Thoracic aorta (tissue), 2 donors: ENCODE measurements at regions not wholly inside any gene's neighbourhood (a gene's known extent, or its start where the extent isn't known, plus 50 kb on each side); places are given as distances from the start of the nearest gene placed in this dataset.

Experiments
- ATAC-seq: fragments of 150-250 bp; one replicate; pipeline ENCODE4 v1.8.0; 2017; ENCODE audit warnings: low read depth; ENCODE audit not compliant: insufficient number of reproducible peaks, low FRiP score
- DNase-seq: peaks from one replicate; pipeline ENCODE4 v3.0.0-alpha.2; 2020; ENCODE audit warnings: low spot score
- H3K27ac ChIP-seq, 2 donors: fragments of 200-600 bp; sonication (generic); 1 replicate in 1 of 2; 2 replicates in 1 of 2; pipeline ENCODE4 v1.5.1; 2016; ENCODE audit warnings: mild to moderate bottlenecking in 2 of 2, moderate library complexity in 2 of 2
- H3K27me3 ChIP-seq: fragments of 200-600 bp; sonication (generic); replicated peaks from 2 replicates; pipeline ENCODE4 v1.6.0; 2016; ENCODE audit warnings: mild to moderate bottlenecking; ENCODE audit not compliant: insufficient read depth
- H3K36me3 ChIP-seq: fragments of 200-600 bp; sonication (generic); one replicate; pipeline ENCODE4 v1.5.1; 2016
- H3K4me1 ChIP-seq, 2 donors: fragments of 200-600 bp; sonication (generic); 1 replicate in 1 of 2; 2 replicates in 1 of 2; pipeline versions ENCODE4 v1.5.1 to v1.6.0; 2016; ENCODE audit warnings: low read depth in 2 of 2, mild to moderate bottlenecking in 1 of 2; ENCODE audit not compliant: control insufficient read depth in 1 of 2
- H3K4me3 ChIP-seq: fragments of 200-600 bp; sonication (generic); 2 replicates; pipeline ENCODE4 v1.5.1; 2016; ENCODE audit warnings: mild to moderate bottlenecking
- H3K9me3 ChIP-seq: fragments of 200-600 bp; sonication (generic); 2 replicates; pipeline ENCODE4 v1.5.1; 2016
- CTCF ChIP-seq: fragments of 200-600 bp; sonication (generic); IDR thresholded peaks from one replicate; pipeline ENCODE4 v1.5.1; 2019; ENCODE audit warnings: antibody characterized with exemption

DNA sequence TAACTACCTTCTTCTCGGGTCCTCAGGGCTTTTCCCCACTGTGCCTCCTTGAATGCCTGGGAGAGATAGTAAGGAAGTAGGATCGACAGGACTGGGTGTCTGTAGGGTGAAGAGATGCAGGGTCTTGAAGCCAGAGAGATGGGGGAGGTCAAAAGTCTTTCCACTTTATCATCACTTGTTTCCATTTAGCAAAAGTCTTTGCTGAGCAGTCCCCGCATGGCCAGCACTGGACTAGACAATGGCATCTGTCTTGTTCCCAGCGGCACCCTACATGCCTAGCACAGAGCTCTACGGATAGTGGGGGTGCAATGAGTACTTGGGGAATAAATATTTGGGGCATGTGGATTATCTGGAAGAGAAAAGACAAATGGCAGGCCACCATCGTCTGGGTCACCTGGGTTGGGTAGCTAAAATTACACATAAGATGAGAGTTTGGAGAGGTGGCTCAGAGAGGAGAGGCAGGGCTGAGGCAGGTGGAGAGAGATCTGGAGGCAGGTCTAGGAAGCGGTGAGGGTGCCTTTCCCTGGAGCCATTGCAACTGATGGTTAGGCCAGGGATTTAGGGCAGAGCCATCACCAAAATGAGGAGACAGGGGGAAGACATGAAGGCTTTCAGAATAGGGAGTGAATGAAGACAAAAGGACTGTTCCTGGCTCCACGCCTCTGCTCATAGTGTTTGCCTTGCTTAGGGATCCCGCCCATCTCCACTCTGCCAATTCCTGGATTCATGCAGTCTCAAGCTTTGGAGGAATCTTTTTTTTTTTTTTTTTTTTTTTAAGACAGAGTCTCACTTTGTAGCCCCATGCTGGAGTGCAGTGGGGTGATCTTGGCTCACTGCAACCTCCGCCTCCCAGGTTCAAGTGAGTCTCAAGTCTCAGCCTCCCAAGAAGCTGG, 250.8 kb upstream of the KLF4 start:
- Histone ChIP-seq H3K27me3 (no peaks in the 10 kb centered on the region), H3K9me3 (no peaks in the 10 kb centered on the region), H3K27ac (peak overlapping the region in 1 of 2 donors; percentile 54), H3K4me1 (peaks cover 13 to 30% of the 10 kb centered on the region in 2 donors), H3K36me3 (no peaks in the 10 kb centered on the region), H3K4me3 (no peak overlapping the region)
- TF ChIP-seq CTCF = no peak
- no peak for ATAC-seq
- DNase-seq = no peak

DNA sequence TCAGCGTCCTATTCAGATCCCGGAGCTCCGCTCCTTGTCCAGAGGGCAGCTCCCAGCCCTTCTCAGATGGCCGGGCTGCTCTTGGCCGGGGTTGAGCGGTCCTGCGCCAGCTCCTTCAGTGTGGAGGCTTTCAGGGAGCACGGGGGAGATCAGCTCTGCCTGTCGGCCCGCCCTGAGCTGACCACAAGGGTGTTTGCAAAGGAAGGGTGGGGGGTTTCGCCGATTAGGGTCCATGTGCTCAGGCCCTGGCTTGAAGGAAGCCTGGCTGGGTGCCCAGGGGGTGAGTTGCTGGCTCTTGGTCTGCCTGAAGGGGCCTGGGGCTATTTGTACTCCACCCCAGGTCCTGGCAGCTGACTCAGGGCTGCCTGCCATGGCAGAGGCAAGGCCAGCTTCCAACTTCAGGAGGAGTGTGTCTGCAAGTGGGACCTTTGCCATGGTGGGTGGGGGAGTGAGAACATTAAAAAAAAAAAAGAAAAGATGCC, 250.1 kb upstream of the KLF4 start:
- ATAC-seq (no peak), DNase-seq (no peak)
- peaks cover 17 to 37% of the 10 kb centered on the region in 2 donors for H3K4me1 ChIP-seq
- no peaks in the 10 kb centered on the region for H3K36me3 ChIP-seq
- H3K9me3 ChIP-seq = no peaks in the 10 kb centered on the region
- TF ChIP-seq CTCF = no peak
- H3K4me3 ChIP-seq = peak overlapping the region; percentile 34
- no peaks in the 10 kb centered on the region for H3K27me3 ChIP-seq
- peak overlapping the region; percentile 54 to 73 for H3K27ac ChIP-seq

DNA sequence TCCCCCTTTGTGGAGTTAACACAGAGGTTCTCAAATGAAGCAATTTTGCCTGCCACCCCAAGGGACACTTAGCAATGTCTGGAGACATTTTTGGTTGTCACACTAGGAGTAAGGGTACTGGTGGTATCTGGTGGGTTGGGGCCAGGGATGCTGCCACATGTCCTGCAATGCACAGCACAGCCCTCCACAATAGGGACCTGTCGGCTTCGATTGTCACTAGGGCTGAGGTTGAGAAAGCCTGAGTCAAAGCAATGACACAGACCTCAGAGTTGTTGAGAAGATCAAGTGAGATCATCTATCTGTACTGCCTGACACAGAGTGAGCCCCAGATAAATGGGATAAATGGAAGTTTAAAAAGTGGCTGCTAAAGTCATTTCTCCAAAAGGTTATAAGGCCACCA, 249.2 kb upstream of the KLF4 start:
- H3K4me1 ChIP-seq = peaks cover 23 to 42% of the 10 kb centered on the region in 2 donors
- no peak for TF ChIP-seq CTCF

DNA sequence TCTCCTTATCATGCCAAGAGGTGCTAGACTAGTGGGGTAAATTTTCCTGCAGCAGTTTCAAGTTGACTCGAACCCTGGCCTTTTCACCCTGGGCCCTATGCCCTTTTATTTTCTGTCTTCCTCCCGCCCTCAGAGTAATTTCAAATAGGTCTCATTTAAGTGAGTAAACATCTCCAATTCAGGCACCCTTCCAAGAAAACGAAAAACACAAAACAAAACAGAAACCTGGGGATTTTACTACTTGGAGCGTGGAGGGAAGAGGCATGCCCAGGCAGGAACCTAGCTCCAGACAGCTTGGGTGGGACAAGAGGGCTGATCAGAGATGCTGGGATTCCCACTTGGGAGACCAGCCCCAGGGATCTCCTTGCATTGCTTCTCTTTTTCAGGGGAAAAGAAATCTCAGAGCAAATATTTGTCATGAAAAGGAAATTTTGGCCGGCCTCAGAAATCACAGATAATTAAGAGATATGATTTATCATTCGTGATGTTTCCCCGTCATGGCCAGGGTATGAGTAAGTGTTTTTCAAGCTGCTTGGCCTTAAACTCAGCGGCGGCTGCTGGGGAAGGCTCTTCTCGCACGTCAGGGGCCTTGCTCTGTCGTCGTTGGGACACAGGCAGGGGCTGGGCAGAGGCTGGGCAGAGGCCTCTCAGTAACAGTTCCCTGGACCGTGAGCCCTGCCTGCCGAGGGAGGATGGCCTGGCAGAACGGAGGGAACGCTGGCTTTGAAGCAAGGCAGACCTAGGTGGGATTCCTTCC, 248.6 kb upstream of the KLF4 start:
- no peak for ATAC-seq
- no peak for TF ChIP-seq CTCF
- Histone ChIP-seq H3K36me3 (no peaks in the 10 kb centered on the region), H3K4me3 (no peak overlapping the region), H3K27ac (peak overlapping the region in 1 of 2 donors; percentile 32), H3K4me1 (peaks cover 29 to 48% of the 10 kb centered on the region in 2 donors), H3K9me3 (no peaks in the 10 kb centered on the region), H3K27me3 (no peaks in the 10 kb centered on the region)
- DNase-seq = no peak

More for the DNA sequence above, 249.2 kb upstream of the KLF4 start:
- Histone ChIP-seq H3K4me3 (no peak overlapping the region), H3K36me3 (no peaks in the 10 kb centered on the region), H3K27me3 (no peaks in the 10 kb centered on the region), H3K27ac (peak overlapping the region in 1 of 2 donors; percentile 32), H3K9me3 (no peaks in the 10 kb centered on the region)
- no peak for ATAC-seq
- no peak for DNase-seq

DNA sequence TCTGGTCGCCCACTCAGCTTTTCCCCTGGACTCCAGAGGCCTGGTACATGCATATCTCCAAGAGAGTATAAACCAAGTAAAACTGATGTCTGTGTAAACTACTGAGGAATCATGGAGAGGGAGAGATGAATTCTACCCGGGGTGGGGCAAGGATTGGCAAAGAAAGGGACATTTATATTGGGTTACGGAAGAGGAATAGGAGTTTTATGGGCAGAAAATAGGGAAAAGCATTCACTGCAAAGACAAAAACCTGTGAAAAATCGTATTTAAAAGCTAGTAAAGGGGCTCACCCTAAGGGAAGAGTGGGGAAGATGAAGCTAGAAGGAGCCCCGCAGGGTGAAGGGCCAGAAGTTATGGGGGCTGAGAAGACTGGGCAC, 248.0 kb upstream of the KLF4 start:
- peaks cover 33 to 54% of the 10 kb centered on the region in 2 donors for H3K4me1 ChIP-seq
- no peaks in the 10 kb centered on the region for H3K36me3 ChIP-seq
- no peak for TF ChIP-seq CTCF
- H3K9me3 ChIP-seq = no peaks in the 10 kb centered on the region
- DNase-seq = no peak
- no peaks in the 10 kb centered on the region for H3K27me3 ChIP-seq
- no peak overlapping the region for H3K27ac ChIP-seq
- H3K4me3 ChIP-seq = no peak overlapping the region
- no peak for ATAC-seq
